Naive thymus-derived CD4-positive, alpha-beta T cell (primary cell): ENCODE measurements at regions not wholly inside any gene's neighbourhood (a gene's known extent, or its start where the extent isn't known, plus 50 kb on each side); places are given as distances from the start of the nearest gene placed in this dataset.
A peak's percentile ranks its signal among the peaks of the same experiment; 100 is the strongest.
"Not testable (repeated sequence)": the region's sequence is repeated elsewhere in the genome, so short reads cannot be mapped to it uniquely, and the experiment has no call there.

ENCODE experiments used
- ATAC-seq: fragments of 150-1000 bp; cut with Tn5 transposase; 2 replicates; pipeline ENCODE4 v1.10.0; 2021; ENCODE audit warnings: mild to moderate bottlenecking, moderate library complexity
- CTCF ChIA-PET: fragments of 350-600 bp; sonication (Branson Sonifier 250); formaldehyde crosslinking; loops from one replicate; lab custom pipeline; 2021; ENCODE audit warnings: antibody characterized with exemption; lab: Charles Lee
- POLR2A ChIA-PET: fragments of 350-600 bp; sonication (Branson Sonifier 250); formaldehyde crosslinking; loops from one replicate; lab custom pipeline; 2021; ENCODE audit warnings: antibody characterized with exemption, inconsistent platforms; lab: Charles Lee
- DNase-seq, 9 donors: peaks; one replicate each; pipeline versions ENCODE4 v3.0.0 to v3.0.0-alpha.2; 2020 to 2022; ENCODE audit warnings: mixed read lengths in 1 of 9
- H3K27ac ChIP-seq: one replicate; pipeline ENCODE4 v1.7.0; 2013; ENCODE audit warnings: mild to moderate bottlenecking, low read depth, low read length, moderate library complexity
- H3K27me3 ChIP-seq, 2 donors: one replicate each; pipeline ENCODE4 v1.7.0; 2013; ENCODE audit warnings: low read length in 2 of 2, mild to moderate bottlenecking in 2 of 2, moderate library complexity in 2 of 2; ENCODE audit not compliant: control insufficient read depth in 2 of 2, insufficient read depth in 2 of 2
- H3K36me3 ChIP-seq, 3 experiments: 1 replicate in 2 of 3; 2 replicates in 1 of 3; pipeline ENCODE4 v1.7.0; 2013; ENCODE audit warnings: low read length in 3 of 3, mild to moderate bottlenecking in 3 of 3, moderate library complexity in 1 of 3; ENCODE audit not compliant: insufficient read depth in 3 of 3, control insufficient read depth in 2 of 3
- H3K4me1 ChIP-seq, 2 donors: one replicate each; pipeline ENCODE4 v1.7.0; 2013; ENCODE audit warnings: low read length in 2 of 2, mild to moderate bottlenecking in 2 of 2, moderate library complexity in 1 of 2; ENCODE audit not compliant: control insufficient read depth in 2 of 2, insufficient read depth in 2 of 2
- H3K4me3 ChIP-seq: 2 replicates; pipeline ENCODE4 v1.7.0; 2013; ENCODE audit warnings: mild to moderate bottlenecking, low read length
- H3K9me3 ChIP-seq, 3 experiments: 1 replicate in 2 of 3; 2 replicates in 1 of 3; pipeline ENCODE4 v1.7.0; 2013; ENCODE audit warnings: low read length in 3 of 3; ENCODE audit not compliant: control insufficient read depth in 2 of 3
- H3K27ac Mint-ChIP-seq, 9 donors: one replicate each; pipeline ENCODE4 v1.8.0; 2020 to 2022; ENCODE audit warnings: mixed read lengths in 9 of 9, mild to moderate bottlenecking in 8 of 9, moderate library complexity in 5 of 9, inconsistent platforms in 2 of 9
- H3K27me3 Mint-ChIP-seq, 5 donors: one replicate each; pipeline ENCODE4 v1.8.0; 2021 to 2022; ENCODE audit warnings: mixed read lengths in 5 of 5, mild to moderate bottlenecking in 1 of 5
- H3K36me3 Mint-ChIP-seq, 5 donors: one replicate each; pipeline ENCODE4 v1.8.0; 2020 to 2022; ENCODE audit warnings: mixed read lengths in 5 of 5, mild to moderate bottlenecking in 3 of 5, inconsistent platforms in 1 of 5
- H3K4me1 Mint-ChIP-seq, 7 donors: one replicate each; pipeline ENCODE4 v1.8.0; 2020 to 2022; ENCODE audit warnings: mixed read lengths in 7 of 7, mild to moderate bottlenecking in 3 of 7, inconsistent platforms in 1 of 7
- H3K4me3 Mint-ChIP-seq, 10 donors: one replicate each; pipeline ENCODE4 v1.8.0; 2020 to 2022; ENCODE audit warnings: mild to moderate bottlenecking in 10 of 10, mixed read lengths in 10 of 10, moderate library complexity in 6 of 10, inconsistent platforms in 2 of 10
- H3K9me3 Mint-ChIP-seq, 11 donors: one replicate each; pipeline ENCODE4 v1.8.0; 2020 to 2022; ENCODE audit warnings: mixed read lengths in 11 of 11, mild to moderate bottlenecking in 4 of 11, inconsistent platforms in 1 of 11, moderate library complexity in 1 of 11
- intact Hi-C, 2 donors: fragments of 100-400 bp; cut with micrococcal nuclease; formaldehyde crosslinking; loops; one replicate each; pipeline ENCODE4 v1.15.1; 2023

DNA sequence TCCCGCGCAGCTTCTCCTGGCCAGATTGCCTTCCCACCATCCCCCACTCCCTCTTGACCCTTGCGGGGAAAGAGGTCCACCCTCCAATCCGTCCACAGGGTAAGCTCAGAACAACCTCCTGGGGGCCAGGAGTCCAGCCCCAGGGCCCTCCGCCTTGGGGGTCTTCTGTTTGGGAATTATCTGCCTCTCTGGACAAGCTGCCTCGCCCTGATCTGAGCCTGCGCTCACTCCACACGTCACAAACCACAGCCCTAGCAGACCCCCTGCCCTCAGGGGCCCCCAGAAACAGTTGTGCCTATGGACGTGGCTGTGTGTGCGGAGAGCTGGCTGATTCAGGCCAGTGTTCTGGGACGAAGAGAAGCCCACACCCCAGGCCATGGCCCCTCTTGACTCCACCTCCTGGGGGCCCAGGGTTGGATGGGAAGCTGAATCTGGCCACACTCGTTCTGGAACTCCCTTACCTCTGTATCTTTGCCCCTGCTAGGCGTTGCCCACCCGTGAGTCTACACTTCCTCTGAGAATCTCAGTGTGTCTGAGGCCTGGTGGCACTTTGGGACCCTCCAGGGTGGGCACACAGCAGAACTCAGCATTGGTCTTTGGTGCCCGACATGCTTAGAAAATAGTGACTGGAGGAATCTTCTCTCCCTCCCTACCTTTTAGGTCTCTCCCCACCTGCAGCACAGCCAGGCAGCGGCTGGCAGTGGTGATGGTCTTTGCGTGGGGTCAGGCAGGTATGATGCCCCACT, 119.9 kb upstream of the SMURF2 start:
- ChIA-PET CTCF (no interaction called here), POLR2A (interaction anchor here (0.6 to 0.9 kb wide), 2 partner anchors 137 to 544 kb away, joined by 3 to 5 read pairs; partner anchors contain the start of gene LRRC37A3)
- no peaks in the 10 kb centered on the region for H3K27me3 ChIP-seq
- Mint-ChIP-seq H3K27ac (peak overlapping the region in 8 of 9 donors; percentile 10 to 84 (median 32)), H3K36me3 (peaks cover 0 to 12% (median 0%) of the 10 kb centered on the region in 5 donors), H3K4me1 (peaks cover 11 to 31% (median 22%) of the 10 kb centered on the region in 7 donors), H3K9me3 (no peaks in the 10 kb centered on the region), H3K4me3 (peak overlapping the region; percentile 51 to 82 (median 70)), H3K27me3 (peaks cover 0 to 11% (median 0%) of the 10 kb centered on the region in 5 donors)
- ATAC-seq (no peak), DNase-seq (no peak)
- intact Hi-C loops: loop anchor here in 1 of 2 donors (2.0 kb wide), 1 partner anchor 55 kb away; no protein-coding TSS in a partner anchor
- peaks cover 0 to 27% (median 0%) of the 10 kb centered on the region in 3 experiments for H3K36me3 ChIP-seq
- no peak overlapping the region for H3K27ac ChIP-seq
- H3K4me3 ChIP-seq: peak overlapping the region; percentile 13
- H3K4me1 ChIP-seq: peaks cover 14 to 27% of the 10 kb centered on the region in 2 donors
- H3K9me3 ChIP-seq: no peaks in the 10 kb centered on the region

DNA sequence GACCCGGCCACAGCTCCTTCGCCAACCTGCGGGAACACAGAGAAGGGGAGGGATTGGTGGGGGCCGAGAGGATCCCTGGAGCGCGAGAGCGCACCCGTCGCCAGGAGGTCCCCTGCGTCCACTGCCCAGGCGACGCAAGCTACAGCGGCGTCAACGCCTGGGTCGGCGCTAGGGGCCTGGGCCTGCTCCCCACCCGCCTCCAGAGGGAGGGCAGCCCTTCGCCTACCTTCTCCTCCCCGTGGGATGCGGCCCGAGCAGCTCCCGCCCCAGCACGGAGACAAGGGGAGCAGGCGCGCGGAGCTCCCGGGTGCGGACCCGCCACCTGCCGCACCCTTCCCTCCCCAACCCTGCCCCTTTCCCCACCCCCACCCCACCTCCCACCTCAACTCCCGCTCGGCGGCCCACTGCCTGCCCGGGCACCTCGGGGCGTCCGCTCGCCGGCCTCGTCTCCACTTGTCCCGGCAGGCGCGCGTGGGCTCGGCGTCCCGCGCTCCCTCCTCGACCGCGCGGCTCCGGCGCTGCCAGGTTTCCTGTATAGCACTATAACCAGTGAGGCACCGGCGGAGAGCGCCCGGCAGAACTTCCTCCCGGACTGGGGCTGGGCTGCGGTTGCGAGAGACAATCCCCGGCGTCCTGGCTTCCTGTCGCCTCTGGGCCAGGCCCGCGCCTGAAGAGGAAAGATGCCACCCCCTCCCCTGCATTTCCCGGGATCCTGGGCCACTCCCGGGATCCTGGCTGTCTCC, 119.1 kb upstream of the SMURF2 start:
- H3K4me1 ChIP-seq: peaks cover 15 to 28% of the 10 kb centered on the region in 2 donors
- peak overlapping the region; percentile 61 for H3K4me3 ChIP-seq
- peak overlapping the region; percentile 66 to 82 (median 78) for H3K4me3 Mint-ChIP-seq
- peaks cover 0 to 12% (median 0%) of the 10 kb centered on the region in 5 donors for H3K27me3 Mint-ChIP-seq
- H3K9me3 ChIP-seq: no peaks in the 10 kb centered on the region
- H3K4me1 Mint-ChIP-seq: peaks cover 11 to 31% (median 23%) of the 10 kb centered on the region in 7 donors
- no peaks in the 10 kb centered on the region for H3K27me3 ChIP-seq
- ChIA-PET POLR2A (interaction anchor here (0.9 kb wide), 1 partner anchor 138 kb away, joined by 3 read pairs; the partner anchor contains the start of gene LRRC37A3), CTCF (no interaction called here)
- peaks cover 0 to 9% (median 0%) of the 10 kb centered on the region in 5 donors for H3K36me3 Mint-ChIP-seq
- peak overlapping the region in 2 of 9 donors; percentile 32 to 79 for H3K27ac Mint-ChIP-seq
- peaks cover 0 to 19% (median 0%) of the 10 kb centered on the region in 3 experiments for H3K36me3 ChIP-seq
- intact Hi-C loops: loop anchor here in 1 of 2 donors (2.0 kb wide), 1 partner anchor 56 kb away; no protein-coding TSS in a partner anchor
- DNase-seq: peak in 8 of 9 donors; percentile 33 to 59 (median 44)
- no peaks in the 10 kb centered on the region for H3K9me3 Mint-ChIP-seq
- peak overlapping the region; percentile 25 for H3K27ac ChIP-seq
- ATAC-seq: peak; percentile 51

- H3K27me3 ChIP-seq: no peaks in the 10 kb centered on the region
- H3K36me3 Mint-ChIP-seq: peaks cover 0 to 9% (median 0%) of the 10 kb centered on the region in 5 donors
- ATAC-seq (peak; percentile 78), DNase-seq (peak; percentile 48 to 81 (median 61))
- peak overlapping the region; percentile 25 for H3K27ac ChIP-seq
- peaks cover 15 to 28% of the 10 kb centered on the region in 2 donors for H3K4me1 ChIP-seq
- intact Hi-C loops: loop anchor here in 1 of 2 donors (1.0 to 2.0 kb wide), 2 partner anchors 56 to 274 kb away; partner anchors contain the start of genes CEP95 and DDX5
- H3K4me3 Mint-ChIP-seq: peak overlapping the region; percentile 66 to 82 (median 78)
- peaks cover 0 to 12% (median 0%) of the 10 kb centered on the region in 5 donors for H3K27me3 Mint-ChIP-seq
- H3K9me3 ChIP-seq: no peaks in the 10 kb centered on the region
- POLR2A ChIA-PET: no interaction called here
- peaks cover 0 to 14% (median 0%) of the 10 kb centered on the region in 3 experiments for H3K36me3 ChIP-seq
- peak overlapping the region in 2 of 9 donors; percentile 62 to 79 for H3K27ac Mint-ChIP-seq
- peaks cover 11 to 31% (median 23%) of the 10 kb centered on the region in 7 donors for H3K4me1 Mint-ChIP-seq
- no peaks in the 10 kb centered on the region for H3K9me3 Mint-ChIP-seq
- CTCF ChIA-PET: interaction anchor here (1.2 kb wide), 1 partner anchor 182 kb away, joined by 3 read pairs; no protein-coding TSS in a partner anchor
- H3K4me3 ChIP-seq: peak overlapping the region; percentile 61
Measured at GRCh38 chr17:64780096-64781013, 118.2 kb upstream of the SMURF2 start.

DNA sequence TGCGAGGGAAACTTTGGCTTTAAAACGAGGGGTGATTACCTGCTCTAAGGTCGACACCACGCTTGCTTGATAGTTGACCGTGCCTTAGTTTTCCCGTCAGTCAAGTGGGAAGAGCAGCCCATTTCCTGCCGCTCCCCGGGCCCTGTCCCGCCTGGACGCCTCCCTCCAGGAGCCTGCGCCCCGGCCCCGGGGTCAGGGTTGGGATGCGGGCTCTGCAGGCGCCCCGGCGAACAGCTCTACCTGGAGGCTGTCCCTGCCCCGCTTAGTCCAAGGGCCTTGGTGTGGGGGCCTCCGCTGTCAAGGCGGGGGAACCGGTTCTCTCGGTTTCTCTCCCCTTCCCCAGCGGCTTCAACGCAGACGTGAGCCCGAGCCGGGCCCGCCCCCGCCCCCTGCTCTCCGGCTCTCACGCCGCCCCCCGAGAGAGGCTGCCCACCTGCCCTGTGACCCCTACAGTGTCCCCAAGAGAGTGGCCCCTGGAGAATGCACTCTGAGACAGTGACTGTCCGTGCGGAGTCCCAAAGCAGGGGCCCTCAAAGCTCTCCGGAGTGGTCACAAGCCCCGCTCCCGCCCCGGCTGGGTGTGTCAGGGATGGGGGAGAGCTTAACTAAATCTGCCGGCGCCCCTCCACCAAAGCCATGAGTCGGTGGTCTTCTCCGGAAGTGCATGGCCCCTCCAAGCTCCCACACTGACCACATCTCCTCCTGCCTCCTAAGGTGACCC, 117.4 kb upstream of the SMURF2 start:
- ChIA-PET CTCF (interaction anchor here (1.2 kb wide), 1 partner anchor 182 kb away, joined by 3 read pairs; no protein-coding TSS in a partner anchor), POLR2A (no interaction called here)
- peaks cover 0 to 9% (median 0%) of the 10 kb centered on the region in 3 experiments for H3K36me3 ChIP-seq
- ATAC-seq: no peak
- peaks cover 0 to 12% (median 0%) of the 10 kb centered on the region in 5 donors for H3K27me3 Mint-ChIP-seq
- peaks cover 0 to 7% (median 0%) of the 10 kb centered on the region in 5 donors for H3K36me3 Mint-ChIP-seq
- H3K4me3 Mint-ChIP-seq: peak overlapping the region in 9 of 10 donors; percentile 58 to 82 (median 68)
- H3K9me3 Mint-ChIP-seq: no peaks in the 10 kb centered on the region
- H3K27me3 ChIP-seq: no peaks in the 10 kb centered on the region
- H3K27ac Mint-ChIP-seq: peak overlapping the region in 1 of 9 donors; percentile 33
- intact Hi-C loops: loop anchor here (1.0 to 5.0 kb wide), 5 partner anchors 57 to 323 kb away; partner anchors contain the start of genes CEP95 (in 1 of the 2), DDX5 (in 1 of the 2) and SMURF2 (in 1 of the 2)
- peak overlapping the region; percentile 61 for H3K4me3 ChIP-seq
- DNase-seq: no peak
- H3K9me3 ChIP-seq: no peaks in the 10 kb centered on the region
- peaks cover 11 to 31% (median 23%) of the 10 kb centered on the region in 7 donors for H3K4me1 Mint-ChIP-seq
- peaks cover 15 to 28% of the 10 kb centered on the region in 2 donors for H3K4me1 ChIP-seq
- no peak overlapping the region for H3K27ac ChIP-seq

GRCh38 chr17:64779098-64779375, 116.9 kb upstream of the SMURF2 start:
- H3K27me3 Mint-ChIP-seq: peaks cover 0 to 12% (median 0%) of the 10 kb centered on the region in 5 donors
- H3K9me3 ChIP-seq, POLR2A ChIA-PET, CTCF ChIA-PET, H3K36me3 ChIP-seq, H3K27ac ChIP-seq, H3K4me3 ChIP-seq, H3K36me3 Mint-ChIP-seq, DNase-seq, H3K9me3 Mint-ChIP-seq, H3K27me3 ChIP-seq, ATAC-seq, H3K27ac Mint-ChIP-seq: not testable (repeated sequence)
- intact Hi-C loops: loop anchor here (5.0 kb wide), 3 partner anchors 117 to 323 kb away; partner anchors contain the start of gene SMURF2 (in 1 of the 2)
- H3K4me3 Mint-ChIP-seq: peak overlapping the region in 8 of 10 donors; percentile 23 to 76 (median 52)
- peaks cover 15 to 28% of the 10 kb centered on the region in 2 donors for H3K4me1 ChIP-seq
- peaks cover 11 to 31% (median 23%) of the 10 kb centered on the region in 7 donors for H3K4me1 Mint-ChIP-seq
